ENCODE measurements at regions not wholly inside any gene's neighbourhood (a gene's known extent, or its start where the extent isn't known, plus 50 kb on each side); places are given as distances from the start of the nearest gene placed in this dataset.

DNA sequence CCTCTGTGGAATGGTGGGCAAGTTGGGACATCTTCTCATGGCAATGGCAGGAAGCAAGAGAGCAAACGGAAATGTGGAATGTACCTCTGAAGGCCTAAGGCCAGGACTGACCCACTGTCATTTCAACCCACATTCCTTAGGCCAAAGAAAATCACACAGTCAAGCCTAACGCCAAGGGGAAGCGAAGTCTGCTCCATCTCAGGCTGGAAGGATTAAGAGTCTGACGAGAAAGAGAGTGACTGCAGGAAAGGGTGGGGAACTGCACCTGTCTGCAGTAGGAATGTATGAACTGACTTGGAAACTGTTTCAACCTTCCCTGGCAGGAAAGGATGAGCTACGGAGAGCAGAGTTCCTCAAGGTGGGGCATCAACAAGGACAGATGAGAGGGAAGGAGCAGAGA is 90.2 kb upstream of the TAS2R1 start:
- no peaks in the 10 kb centered on the region for H3K79me2 ChIP-seq (ENCODE audit: control insufficient read depth in 1 of 2, insufficient read depth in 2 of 2, low read length in 2 of 2)
- H2BK15ac ChIP-seq (ENCODE audit: low read length): no peak overlapping the region
- H2BK12ac ChIP-seq (ENCODE audit: low read depth, low read length): no peak overlapping the region
- no peak overlapping the region for H2AK5ac ChIP-seq (ENCODE audit: low read depth, low read length)
- H3K9ac ChIP-seq (replicated peaks in 1 of 4; ENCODE audit: extremely low read depth in 1 of 4, low read depth in 3 of 4, low read length in 3 of 4): no peak overlapping the region
- no peaks in the 10 kb centered on the region for H4K20me1 ChIP-seq (replicated peaks in 1 of 2; ENCODE audit: control insufficient read depth in 1 of 2, insufficient read depth in 2 of 2, low read length in 2 of 2)
- 88% methylated on average over 5 of the region's 5 CpGs; no CpG with 5 or more reads in 1 of the 2 experiments for WGBS, 2 experiments (ENCODE audit: extremely low coverage in 1 of 2, insufficient coverage in 1 of 2, insufficient read length in 1 of 2, insufficient replicate concordance in 2 of 2, low coverage in 1 of 2, low lambda C conversion rate in 2 of 2, missing lambda C conversion rate in 1 of 2)
- H3K23me2 ChIP-seq (ENCODE audit: low read depth, low read length): no peaks in the 10 kb centered on the region
- DNase-seq (ENCODE audit: low read depth in 1 of 2, low spot score in 2 of 2) (no peak), FAIRE-seq (no peak)
- no peaks in the 10 kb centered on the region for H3K79me1 ChIP-seq (ENCODE audit: low read depth, low read length)
- no peak overlapping the region for H3K14ac ChIP-seq (ENCODE audit: insufficient read length)
- no peak overlapping the region for H3K4ac ChIP-seq (replicated peaks; ENCODE audit: insufficient read length, low read depth, low read length)
- no peak overlapping the region for H3K4me2 ChIP-seq (ENCODE audit: insufficient read depth in 1 of 2, low read depth in 2 of 2, low read length in 2 of 2)
- no peak overlapping the region for H3K23ac ChIP-seq (ENCODE audit: insufficient read length)
- no peak overlapping the region for H4K91ac ChIP-seq (replicated peaks; ENCODE audit: insufficient read length, low read length)
- H2AFZ ChIP-seq (ENCODE audit: low read length): no peak overlapping the region
- no peak overlapping the region for H2BK20ac ChIP-seq (ENCODE audit: low read length)
- no peak overlapping the region for H3K56ac ChIP-seq (replicated peaks; ENCODE audit: insufficient read length, low read depth, low read length)
- H2BK5ac ChIP-seq (ENCODE audit: low read depth, low read length): no peak overlapping the region
- peaks cover 0 to 7% of the 10 kb centered on the region in 2 experiments; a peak in 1 of 4 replicates for H3K9me3 ChIP-seq (ENCODE audit: insufficient read depth in 2 of 2, low read depth in 1 of 2, low read length in 1 of 2)
- H3K36me3 ChIP-seq (ENCODE audit: control insufficient read depth in 2 of 4, insufficient read depth in 4 of 4, low read length in 3 of 4): no peaks in the 10 kb centered on the region
- H3K27me3 ChIP-seq (replicated peaks in 1 of 4; ENCODE audit: control insufficient read depth in 3 of 4, extremely low read depth in 1 of 4, insufficient read depth in 3 of 4, low read length in 3 of 4): no peaks in the 10 kb centered on the region
- H3K27ac ChIP-seq (ENCODE audit: low read depth, low read length): no peak overlapping the region
- H3K18ac ChIP-seq (ENCODE audit: extremely low read depth, low read length): no peak overlapping the region
- no peaks in the 10 kb centered on the region for H3K4me1 ChIP-seq (replicated peaks in 1 of 4; ENCODE audit: control insufficient read depth in 3 of 4, insufficient read depth in 4 of 4, low read length in 3 of 4)
- TF ChIP-seq CHD1 (IDR thresholded peaks at IDR 0.05; ENCODE audit: low read depth, low read length) (no peak), BRCA1 (IDR thresholded peaks at IDR 0.05; ENCODE audit: low read depth, low read length) (no peak), TBP (IDR thresholded peaks at IDR 0.05; ENCODE audit: low read depth, low read length) (no peak), BACH1 (IDR thresholded peaks at IDR 0.05; ENCODE audit: low read length) (no peak), EP300 (IDR thresholded peaks at IDR 0.05; ENCODE audit: borderline replicate concordance in 1 of 2, low read depth in 2 of 2, low read length in 2 of 2) (no peak), JUND (IDR thresholded peaks at IDR 0.05; ENCODE audit: low read length) (no peak)
- TF ChIP-seq, protein P1, sequence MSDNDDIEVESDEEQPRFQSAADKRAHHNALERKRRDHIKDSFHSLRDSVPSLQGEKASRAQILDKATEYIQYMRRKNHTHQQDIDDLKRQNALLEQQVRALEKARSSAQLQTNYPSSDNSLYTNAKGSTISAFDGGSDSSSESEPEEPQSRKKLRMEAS (IDR thresholded peaks at IDR 0.05): no peak
- POLR2A ChIA-PET (ENCODE audit: partially characterized antibody): no interaction called here
- no peak overlapping the region for H2BK120ac ChIP-seq (replicated peaks; ENCODE audit: low read depth, low read length)
- H3K4me3 ChIP-seq (ENCODE audit: extremely low read depth in 1 of 4, insufficient read depth in 2 of 4, low read depth in 3 of 4, low read length in 4 of 4): no peak overlapping the region
- H4K8ac ChIP-seq (ENCODE audit: extremely low read depth, insufficient read depth, low read length): no peak overlapping the region
- CTCF ChIA-PET (ENCODE audit: partially characterized antibody): interaction anchor here (0.6 to 1.8 kb wide), 2 partner anchors 13 to 1791 kb away, joined by 3 to 4 read pairs; no protein-coding TSS in a partner anchor
- H4K5ac ChIP-seq (ENCODE audit: insufficient read length, low read depth, low read length): no peak overlapping the region
